ENCODE measurements at regions not wholly inside any gene's neighbourhood (a gene's known extent, or its start where the extent isn't known, plus 50 kb on each side); places are given as distances from the start of the nearest gene placed in this dataset.
"Not testable (repeated sequence)": the region's sequence is repeated elsewhere in the genome, so short reads cannot be mapped to it uniquely, and the experiment has no call there.

DNA sequence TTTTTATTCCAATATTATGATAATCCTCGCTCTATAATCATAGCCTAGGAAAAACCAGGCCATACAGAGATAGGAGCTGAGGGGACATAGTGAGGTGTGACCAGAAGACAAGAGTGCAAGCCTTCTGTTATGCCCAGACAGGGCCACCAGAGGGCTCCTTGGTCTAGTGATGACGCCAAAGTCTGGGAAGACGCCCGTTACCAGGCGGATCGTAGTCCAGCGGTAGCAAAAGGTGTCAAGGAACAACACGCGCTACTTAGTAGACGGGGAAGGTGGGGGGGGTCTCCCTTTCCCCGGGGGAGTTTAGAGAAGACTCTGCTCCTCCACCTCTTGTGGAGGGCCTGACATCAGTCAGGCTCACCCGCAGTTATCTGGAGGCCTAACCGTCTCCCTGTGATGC is 253.8 kb upstream of the RGPD4 start:
- TF ChIP-seq, protein P1, sequence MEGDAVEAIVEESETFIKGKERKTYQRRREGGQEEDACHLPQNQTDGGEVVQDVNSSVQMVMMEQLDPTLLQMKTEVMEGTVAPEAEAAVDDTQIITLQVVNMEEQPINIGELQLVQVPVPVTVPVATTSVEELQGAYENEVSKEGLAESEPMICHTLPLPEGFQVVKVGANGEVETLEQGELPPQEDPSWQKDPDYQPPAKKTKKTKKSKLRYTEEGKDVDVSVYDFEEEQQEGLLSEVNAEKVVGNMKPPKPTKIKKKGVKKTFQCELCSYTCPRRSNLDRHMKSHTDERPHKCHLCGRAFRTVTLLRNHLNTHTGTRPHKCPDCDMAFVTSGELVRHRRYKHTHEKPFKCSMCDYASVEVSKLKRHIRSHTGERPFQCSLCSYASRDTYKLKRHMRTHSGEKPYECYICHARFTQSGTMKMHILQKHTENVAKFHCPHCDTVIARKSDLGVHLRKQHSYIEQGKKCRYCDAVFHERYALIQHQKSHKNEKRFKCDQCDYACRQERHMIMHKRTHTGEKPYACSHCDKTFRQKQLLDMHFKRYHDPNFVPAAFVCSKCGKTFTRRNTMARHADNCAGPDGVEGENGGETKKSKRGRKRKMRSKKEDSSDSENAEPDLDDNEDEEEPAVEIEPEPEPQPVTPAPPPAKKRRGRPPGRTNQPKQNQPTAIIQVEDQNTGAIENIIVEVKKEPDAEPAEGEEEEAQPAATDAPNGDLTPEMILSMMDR (conservative IDR thresholded peaks at IDR 0.05; ENCODE audit: low read depth, low read length), result 0 out of 2 replicates have a peak, but pooled peaks have one; percentile 23
- TF ChIP-seq EZH2 (IDR thresholded peaks at IDR 0.05; ENCODE audit: borderline replicate concordance, low read depth, low read length, poor library complexity, severe bottlenecking), result not testable (repeated sequence)

All from A673 (cell line).